HK-2 (cell line): ENCODE measurements at regions not wholly inside any gene's neighbourhood (a gene's known extent, or its start where the extent isn't known, plus 50 kb on each side); places are given as distances from the start of the nearest gene placed in this dataset.
A peak's percentile ranks its signal among the peaks of the same experiment; 100 is the strongest.

ENCODE experiments used
- DNase-seq: peaks from one replicate; pipeline ENCODE4 v3.0.0-alpha.2; 2018; ENCODE audit not compliant: unreplicated experiment

GRCh38 chr12:45669792-45670191 is 59.7 kb upstream of the ARID2 start:
- DNase-seq: no peak

- no peak for DNase-seq
These were observed 59.0 kb upstream of the ARID2 start for GRCh38 chr12:45670346-45671065.

GRCh38 chr12:45671254-45671653 is 58.3 kb upstream of the ARID2 start:
- DNase-seq: no peak

DNA sequence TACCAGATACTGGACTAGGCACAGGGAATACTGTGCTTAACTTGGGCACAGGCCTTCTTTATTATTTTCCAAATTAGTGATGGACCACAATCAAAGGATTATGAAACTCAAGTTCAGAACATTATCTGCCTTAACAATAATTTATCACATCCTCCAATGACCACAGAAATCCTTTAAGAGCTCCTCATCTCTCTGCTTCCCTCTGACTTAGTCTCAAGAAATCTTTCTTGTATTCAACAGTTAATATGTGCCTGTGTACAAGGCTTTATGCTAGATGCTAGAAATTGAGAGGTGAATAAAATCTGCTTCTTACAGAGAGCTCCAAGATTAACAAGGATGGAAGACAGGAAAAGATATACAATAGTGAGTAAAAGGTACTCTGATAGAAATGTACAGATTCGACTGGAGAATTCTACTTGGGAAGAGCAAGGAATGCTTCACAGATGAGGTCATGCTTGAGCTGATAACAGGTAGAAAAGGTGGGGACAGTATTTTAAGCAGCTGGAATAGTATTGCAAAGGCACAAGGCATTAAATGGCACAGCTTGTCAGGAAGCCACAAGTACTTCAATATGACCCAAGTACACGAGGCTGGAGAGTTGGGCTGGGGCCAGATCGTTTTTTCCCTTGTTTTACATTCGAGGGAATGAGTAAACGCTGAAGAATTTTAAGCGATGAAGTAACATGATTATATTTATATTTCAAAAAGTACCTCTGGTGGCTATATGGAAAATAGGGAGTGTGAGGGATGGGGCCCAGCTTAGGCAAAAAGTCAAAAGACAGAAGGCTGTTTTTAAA is 55.1 kb upstream of the ARID2 start:
- DNase-seq: peak; percentile 17

DNA sequence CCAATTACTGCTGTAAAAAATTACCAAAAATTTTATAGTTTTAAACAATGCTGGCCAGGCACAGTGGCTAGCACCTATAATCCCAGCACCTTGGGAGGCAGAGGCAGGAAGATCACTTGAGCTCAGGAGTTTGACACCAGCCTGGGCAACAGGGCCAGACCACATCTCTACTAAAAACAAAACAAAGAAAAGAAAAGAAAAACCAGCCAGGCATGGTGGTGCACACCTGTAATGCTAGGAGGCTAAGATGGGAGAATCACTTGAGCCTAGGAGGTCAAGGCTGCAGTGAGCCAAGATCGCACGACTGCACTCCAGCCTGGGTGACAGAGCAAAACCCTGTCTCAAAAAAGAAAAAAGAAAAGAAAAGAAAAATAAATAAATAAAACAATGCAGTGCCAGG is 54.0 kb upstream of the ARID2 start:
- no peak for DNase-seq
